ENCODE measurements at regions not wholly inside any gene's neighbourhood (a gene's known extent, or its start where the extent isn't known, plus 50 kb on each side); places are given as distances from the start of the nearest gene placed in this dataset.
"Not testable (repeated sequence)": the region's sequence is repeated elsewhere in the genome, so short reads cannot be mapped to it uniquely, and the experiment has no call there.

GRCh38 chr5:114060866-114061265 lies 301.0 kb upstream of the KCNN2 start:
- DNase-seq: no peak

- no peak for DNase-seq
Measured at GRCh38 chr5:114062932-114063867, 298.7 kb upstream of the KCNN2 start.

- DNase-seq: no peak
Measured at GRCh38 chr5:114065912-114066311, 296.0 kb upstream of the KCNN2 start.

DNA sequence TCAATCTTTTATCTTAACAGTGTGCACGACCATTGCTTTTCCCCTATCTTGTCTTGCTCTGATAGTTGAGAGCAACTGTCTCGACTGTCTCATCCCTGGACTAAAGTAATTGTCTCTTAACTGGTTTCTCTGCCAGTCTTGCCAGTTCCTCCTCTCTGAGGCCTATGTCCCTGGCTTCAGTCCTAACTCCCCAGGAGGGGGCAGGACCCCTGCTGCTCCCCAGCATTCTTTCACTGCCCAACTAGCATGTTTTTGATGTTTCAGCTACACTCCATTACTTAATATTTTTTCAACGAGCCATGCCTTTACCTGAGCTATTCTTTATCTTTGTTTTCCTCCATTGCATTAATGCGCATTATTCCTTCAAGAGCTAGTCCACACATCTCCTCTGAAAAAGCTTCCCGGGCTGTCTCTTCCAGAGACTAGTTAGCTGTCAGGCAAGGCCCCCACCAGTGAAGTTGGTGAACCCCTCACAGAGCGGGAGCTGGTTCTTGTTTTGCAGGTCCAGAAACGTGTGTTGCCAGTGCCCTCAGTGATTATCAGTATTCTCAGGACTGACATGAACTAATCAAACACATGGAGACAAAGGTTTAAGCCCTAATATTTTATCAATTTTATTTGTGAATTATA lies 291.7 kb upstream of the KCNN2 start:
- no peak for DNase-seq

DNA sequence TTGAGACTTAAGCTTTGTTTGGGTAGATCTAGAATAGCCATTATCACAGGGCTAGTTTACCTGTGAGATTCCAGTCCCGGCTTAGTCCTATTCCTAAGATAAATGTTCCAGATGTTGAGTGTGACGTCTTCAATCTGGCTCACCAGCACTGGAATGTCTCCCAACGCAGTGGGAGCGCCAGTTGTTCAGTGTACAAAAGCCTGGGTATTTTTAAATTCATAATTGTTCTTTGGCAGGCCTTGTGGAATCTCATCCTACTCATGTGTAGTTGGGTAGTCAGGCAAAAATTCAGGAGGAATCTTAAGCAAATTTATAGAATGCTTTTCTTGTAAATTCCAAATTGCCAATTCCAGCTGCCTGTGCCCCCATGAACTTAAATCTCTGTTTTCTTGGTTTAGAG lies 272.6 kb upstream of the KCNN2 start:
- DNase-seq: no peak

GRCh38 chr5:114097570-114097969 lies 264.3 kb upstream of the KCNN2 start:
- DNase-seq: no peak

GRCh38 chr5:114099161-114099560 lies 262.7 kb upstream of the KCNN2 start:
- DNase-seq: no peak

DNA sequence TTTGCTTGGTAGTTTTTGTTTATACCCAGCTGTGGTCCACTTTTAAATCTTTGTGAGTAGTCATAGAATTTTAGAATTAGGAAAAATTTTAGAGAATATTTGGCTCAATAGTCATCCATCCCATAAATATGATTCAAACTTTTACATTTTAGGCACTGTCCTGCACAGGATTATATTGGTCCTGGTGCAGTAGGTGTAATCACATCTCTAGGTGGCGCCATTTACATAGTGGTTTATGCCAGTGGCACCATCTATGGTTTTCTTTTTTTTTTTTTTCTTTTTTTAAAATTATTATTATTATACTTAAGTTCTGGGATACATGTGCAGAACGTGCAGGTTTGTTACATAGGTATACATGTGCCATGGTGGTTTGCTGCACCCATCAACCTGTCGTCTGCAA lies 260.7 kb upstream of the KCNN2 start:
- DNase-seq: no peak

DNA sequence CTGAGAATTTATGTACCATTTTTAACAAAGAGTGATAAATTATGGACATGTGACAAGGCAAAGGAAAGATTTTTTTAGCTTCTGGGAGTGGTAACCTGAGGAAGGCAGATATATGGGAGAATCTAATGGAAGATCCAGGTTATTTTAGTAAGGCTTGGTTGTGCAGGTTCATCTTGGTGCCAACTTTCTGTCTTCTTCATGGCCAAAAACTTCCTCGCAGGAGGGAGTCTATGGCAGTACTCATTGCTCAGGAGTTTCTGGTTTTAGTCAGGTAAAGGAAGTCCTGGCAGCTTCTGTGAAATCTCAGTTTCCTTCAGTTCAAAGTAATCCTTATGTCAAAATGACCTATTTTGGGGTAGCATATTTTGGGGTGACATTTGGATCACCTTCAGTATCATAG lies 248.3 kb upstream of the KCNN2 start:
- no peak for DNase-seq

DNA sequence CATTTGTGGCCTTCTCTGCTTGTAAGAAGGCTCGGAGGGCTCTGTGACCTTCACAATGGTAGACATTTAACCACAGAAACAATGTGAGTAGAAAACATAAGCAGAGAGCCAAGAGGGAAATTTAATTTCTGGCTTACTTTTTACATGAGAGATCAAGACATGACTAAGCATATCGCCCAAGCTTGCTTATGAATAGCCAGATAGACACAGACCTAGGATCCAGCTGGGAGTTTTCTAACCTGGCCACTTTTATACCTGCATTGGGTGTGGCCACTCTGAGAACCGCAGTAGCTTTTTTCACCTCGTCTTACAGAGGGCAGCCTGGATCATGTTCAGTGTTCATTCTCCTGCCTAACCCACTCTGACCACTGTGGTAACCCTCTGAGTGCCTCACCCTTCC lies 244.9 kb upstream of the KCNN2 start:
- no peak for DNase-seq

DNA sequence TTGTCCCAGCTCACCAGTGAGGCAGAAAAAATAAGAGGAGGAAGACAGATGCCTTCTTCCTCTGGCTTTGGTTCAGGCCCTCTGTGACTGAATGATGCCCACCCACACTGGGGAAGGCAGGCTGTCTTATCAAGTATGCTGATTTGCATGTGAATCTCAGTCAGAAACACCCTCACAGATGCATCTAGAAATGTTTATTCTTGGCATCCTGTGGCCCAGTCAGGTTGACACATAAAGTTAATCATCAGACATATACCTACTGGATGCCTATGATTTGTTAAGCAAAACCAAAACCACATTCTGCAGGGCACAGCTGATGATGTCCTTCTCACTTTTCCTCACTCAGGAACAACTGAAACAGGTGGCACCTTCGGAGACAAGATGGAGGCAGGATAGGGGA lies 243.4 kb upstream of the KCNN2 start:
- no peak for DNase-seq

DNA sequence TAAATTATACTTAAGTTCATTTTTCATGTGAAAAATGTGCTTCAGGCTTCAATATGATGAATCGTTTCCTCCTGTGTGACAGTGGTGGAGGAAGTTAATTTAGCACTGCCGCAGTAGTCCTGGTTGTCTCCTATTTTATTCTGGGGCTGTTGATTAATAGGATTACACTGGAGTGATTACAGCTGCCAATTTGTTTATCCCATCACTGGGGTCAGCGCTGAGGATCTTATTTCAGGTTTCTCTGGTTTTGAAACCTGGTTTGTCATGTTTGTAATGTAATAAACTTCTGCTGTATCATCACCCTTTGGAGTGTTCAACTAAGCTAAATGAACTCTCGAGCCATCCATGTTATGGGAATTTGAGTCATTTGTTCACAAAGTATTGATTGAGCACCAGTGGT lies 241.7 kb upstream of the KCNN2 start:
- no peak for DNase-seq

DNA sequence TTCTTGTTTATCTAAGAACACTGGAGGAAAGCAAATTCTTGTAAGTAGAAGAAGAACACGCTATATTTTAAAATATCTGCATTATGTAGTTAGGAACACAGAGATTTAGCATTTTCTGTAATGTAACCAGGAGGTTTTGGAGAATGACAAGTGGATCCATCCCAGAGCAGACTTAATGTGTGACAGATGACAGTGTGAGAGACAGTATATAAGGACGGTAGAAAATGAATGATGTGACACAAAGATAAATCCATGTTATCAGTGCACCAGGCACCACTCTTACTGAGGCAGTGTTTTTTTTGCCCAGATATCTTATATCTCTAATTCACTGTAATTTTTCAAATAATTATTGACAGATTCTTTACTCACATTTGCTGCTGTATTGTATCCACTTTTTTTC lies 239.0 kb upstream of the KCNN2 start:
- no peak for DNase-seq

DNA sequence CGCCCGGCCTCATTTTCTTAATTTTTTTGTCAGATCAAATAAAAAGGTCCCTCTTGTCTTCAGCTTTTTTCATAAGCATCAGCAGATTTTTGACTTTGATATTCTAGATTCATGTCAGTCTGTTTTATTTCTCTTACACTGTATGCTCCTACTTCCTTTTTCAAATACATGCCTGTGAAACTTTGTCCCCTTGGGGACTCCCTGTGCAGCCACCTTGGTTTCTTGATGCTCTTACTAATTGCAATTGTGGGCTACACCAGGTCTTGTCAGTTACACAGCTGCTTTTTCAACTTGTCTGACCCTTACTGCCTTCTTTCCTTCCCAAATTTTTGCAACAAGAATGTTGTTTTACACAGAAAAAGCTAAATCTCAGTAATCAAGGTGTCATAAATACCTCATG lies 238.2 kb upstream of the KCNN2 start:
- DNase-seq: no peak

GRCh38 chr5:114146398-114146797 lies 215.5 kb upstream of the KCNN2 start:
- DNase-seq: no peak

- no peak for DNase-seq
Measured at GRCh38 chr5:114148253-114148652, 213.6 kb upstream of the KCNN2 start.

- not testable (repeated sequence) for DNase-seq
Measured at GRCh38 chr5:114148728-114149127, 213.1 kb upstream of the KCNN2 start.

DNA sequence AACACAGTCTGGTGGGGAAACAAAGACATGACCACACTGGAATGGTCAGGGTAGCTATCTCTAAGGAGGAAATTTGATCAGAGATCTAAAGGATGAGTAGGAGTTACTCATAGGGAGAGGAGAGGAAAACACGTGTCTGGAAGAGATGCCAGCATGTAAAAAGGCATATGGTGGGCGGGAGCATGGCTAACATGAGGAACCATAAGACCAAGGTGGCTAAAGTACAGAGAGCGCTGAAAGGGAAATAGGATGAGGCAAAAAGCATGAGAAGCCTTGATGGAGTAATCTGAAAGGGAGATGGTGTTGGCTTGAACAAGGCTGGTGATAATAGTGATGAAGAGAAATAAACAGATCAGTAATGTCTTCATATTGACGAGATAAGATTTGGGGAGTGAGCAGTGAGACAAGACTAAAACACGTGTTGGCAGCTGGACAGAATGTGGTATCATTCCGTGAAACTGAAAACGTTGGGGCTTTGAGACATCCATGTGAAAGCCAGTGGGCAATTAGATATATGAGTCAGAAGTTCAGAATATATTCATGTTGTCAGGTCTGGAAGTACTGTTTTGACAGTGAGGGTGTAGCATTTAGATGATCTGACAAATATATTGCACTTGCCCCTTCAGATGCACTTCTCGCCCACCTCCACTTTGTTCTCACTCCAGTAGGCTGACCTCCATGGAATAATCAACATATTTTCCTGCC lies 209.1 kb upstream of the KCNN2 start:
- no peak for DNase-seq

- DNase-seq: no peak
Measured at GRCh38 chr5:114153392-114153791, 208.5 kb upstream of the KCNN2 start.

- DNase-seq: no peak
Measured at GRCh38 chr5:114153833-114154232, 208.0 kb upstream of the KCNN2 start.

GRCh38 chr5:114166081-114166480 lies 195.8 kb upstream of the KCNN2 start:
- DNase-seq: no peak

GRCh38 chr5:114174131-114174530 lies 187.7 kb upstream of the KCNN2 start:
- no peak for DNase-seq

DNA sequence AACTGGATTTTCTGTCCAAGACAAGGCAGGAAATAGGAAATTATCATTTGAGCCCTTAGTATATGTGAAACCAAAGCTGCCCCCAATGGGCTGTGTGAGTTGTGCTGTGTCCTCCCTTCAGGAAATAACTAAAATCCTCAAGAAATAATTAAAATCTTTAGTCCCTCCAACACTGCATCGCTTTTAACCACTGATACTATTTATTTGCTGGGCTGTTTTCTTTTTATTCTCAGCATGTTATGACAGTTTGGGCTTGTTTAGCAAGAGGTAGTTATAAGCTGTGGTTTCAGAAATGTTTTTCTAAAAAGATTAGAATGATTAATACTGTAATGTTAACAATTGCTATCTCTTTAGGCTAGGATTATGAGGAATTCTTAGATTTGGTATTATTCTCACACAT lies 187.0 kb upstream of the KCNN2 start:
- DNase-seq: no peak

DNA sequence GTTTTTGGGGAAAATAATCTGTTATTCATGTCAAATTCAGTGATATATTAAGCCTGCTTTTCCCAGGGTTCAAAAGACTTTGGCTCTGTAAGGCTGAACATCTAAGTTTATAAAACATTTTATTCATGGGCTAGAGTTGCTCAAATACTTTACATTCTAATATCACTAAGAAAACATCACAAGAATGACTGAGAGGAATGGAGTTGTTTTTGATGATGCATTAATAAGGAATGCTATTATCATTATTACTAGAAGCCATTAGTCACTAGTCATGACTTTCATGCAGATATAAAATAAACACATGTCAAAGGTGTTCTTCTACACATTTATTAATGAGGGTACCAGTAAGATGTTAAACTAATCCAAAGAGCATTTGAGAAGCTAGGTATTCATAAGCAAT lies 185.5 kb upstream of the KCNN2 start:
- no peak for DNase-seq

All from NCI-H1092 (cell line).